Fibroblast of skin of left quadriceps (primary cell): ENCODE measurements at regions not wholly inside any gene's neighbourhood (a gene's known extent, or its start where the extent isn't known, plus 50 kb on each side); places are given as distances from the start of the nearest gene placed in this dataset.

ENCODE experiments used
- DNase-seq, 2 experiments: peaks; one replicate each; pipeline ENCODE4 v3.0.0-alpha.2; 2013; ENCODE audit warnings: low read depth in 2 of 2

DNA sequence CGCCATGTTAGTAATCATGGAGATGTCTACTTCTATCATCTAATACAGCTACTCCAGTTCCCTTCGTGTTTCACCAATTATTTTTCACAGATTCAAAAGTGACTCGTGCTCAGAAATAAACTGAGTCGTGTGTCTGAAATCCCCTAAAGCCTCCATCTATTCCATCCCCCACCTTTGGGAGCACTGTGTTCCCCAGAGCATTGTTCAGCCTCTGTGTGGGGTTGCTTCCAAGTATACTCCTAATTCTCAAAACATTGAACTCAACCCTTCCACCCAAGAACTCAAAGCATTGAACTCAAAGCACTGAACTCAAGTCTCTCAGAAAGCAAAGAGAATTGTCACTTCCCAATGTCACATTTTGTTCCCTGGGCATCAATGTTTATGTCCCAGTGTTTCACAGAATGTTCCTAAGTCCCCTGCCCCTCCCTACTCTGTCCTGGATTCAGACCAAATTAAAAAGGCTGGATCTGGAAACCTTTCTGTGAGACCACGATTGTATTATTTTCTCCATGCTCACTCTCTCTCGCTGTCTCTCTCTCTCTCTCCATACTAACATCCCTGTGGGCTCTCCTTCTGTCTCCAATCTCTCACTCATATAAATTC lies 138.5 kb upstream of the QRFPR start:
- DNase-seq = no peak

DNA sequence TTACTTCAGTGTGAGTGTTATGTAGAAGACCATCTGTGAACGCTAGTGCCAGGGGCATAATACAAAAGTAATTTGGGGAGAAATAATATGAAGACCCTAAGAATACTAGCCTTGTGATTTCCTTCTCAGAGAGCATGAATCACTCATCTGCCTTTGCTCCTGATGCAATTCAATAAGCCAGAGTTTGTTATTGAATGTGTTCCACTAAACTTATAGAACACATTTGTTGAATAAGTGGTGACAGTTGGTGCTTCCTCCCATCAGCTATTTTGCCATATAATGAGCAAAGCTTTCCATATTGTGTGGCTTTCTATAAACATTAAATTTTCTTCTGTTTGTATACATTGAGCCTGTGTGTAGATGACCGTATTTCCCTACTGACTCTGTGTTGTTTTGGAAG lies 136.4 kb upstream of the QRFPR start:
- DNase-seq = no peak

DNA sequence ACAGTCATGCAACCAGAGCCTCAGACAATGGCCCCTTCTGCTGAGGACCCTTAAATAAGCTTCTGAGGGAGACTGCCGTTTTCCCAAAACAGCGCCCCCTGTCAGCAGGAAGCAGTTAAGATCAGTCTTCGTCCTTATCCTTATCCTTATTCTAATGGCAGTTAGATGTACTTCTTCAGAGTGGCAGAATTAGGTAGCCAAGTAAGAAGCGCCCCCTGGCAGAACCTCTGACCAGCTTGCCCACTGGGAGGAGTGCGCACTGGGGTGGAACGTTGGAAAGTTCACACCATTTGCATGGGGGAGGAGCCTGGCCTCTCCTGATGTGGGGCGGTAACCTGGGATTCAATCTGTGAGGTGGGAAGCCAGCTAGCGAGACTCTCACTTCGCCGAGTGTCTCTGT lies 133.6 kb upstream of the QRFPR start:
- DNase-seq = no peak

DNA sequence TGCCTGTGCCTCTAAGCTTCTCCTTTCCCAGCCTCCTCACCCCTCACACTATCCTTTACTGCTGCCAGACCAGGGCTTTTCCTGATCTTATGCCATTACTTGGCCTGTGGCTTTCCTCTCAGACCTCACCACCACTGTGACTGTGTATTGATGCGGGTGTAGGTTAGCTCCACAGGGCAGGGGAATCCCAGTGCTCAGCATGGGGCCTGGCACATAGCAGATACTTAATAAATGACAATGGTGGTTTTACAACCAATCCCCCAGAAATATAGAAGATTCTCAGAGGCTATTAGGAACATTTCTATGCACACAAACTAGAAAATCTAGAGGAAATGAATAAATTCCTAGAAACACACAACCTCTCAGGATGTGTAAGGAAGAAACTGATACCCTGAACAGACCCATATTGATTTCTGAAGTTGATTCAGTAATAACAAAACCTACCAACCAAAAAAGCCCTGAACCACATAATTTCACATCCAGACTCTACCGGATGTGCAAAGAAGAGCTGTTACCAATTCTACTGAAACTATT lies 129.6 kb upstream of the QRFPR start:
- DNase-seq = no peak

DNA sequence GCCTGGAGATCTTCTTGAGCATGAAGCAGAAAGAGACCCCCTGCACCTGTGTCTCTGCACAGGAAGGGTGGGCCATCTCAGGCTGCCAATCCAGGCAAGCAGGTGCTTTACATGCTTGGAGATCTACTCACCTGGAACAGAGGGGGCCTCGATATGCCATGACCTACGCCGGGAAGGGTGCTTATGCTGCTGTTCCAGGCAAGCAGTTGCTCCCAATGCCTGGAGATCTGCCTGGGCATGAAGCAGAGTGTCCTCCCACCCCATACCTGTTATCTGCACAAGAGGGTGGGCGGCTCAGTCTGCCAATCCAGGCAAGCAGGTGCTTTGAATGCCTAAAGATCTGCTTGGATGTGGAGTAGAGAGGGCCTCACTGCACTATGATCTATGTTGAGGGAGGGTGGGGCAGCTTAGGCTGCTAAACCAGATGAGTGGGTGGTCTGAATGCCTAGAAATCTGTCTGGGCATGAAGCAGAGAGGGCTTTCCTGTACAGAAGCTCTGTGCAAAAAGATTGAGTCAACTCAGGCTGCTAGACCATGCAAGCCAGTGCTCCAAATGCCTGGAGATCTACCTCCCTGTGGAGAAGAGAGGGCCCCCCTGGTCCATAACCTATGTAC lies 104.5 kb upstream of the QRFPR start:
- DNase-seq = no peak

DNA sequence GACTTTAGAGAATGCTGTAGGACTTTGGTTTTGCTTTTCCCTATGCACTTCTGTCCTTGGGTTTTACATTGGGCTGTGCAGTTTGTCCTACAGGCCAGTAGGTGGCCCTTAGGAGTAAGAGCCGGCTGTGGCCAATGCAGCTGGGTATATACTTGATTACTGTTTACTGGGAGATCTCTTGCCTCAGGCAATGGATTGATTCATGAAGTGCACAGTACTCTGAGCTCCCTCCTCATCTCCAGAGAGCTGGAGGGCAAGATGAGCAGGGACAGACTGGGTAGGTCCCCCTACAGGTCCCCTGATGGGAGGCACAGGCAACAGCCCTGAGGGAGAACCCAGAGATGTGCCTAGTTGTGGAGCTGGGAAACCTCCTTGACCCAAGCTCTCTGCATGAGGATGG lies 103.8 kb upstream of the QRFPR start:
- peak; percentile 29 to 38 for DNase-seq

DNA sequence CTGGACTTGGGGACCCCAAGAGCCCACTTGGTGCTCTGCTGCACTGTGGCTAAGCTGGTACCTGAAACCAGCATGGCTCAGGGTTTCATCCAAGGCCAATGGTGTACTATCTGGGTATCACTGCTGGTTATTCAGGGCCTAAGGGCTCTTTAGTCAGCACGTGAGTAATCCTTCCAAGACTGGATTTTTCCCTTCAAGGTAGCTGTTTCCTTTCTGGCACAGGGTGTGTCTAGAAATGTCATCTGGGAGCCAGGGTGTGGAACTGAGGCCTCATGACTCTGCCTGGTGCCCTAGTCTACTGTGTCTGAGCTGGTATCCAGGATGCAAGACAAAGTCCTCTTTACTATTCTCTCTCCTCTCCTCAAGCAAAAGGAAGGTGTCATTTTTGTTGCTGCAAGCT lies 99.0 kb upstream of the QRFPR start:
- no peak for DNase-seq

DNA sequence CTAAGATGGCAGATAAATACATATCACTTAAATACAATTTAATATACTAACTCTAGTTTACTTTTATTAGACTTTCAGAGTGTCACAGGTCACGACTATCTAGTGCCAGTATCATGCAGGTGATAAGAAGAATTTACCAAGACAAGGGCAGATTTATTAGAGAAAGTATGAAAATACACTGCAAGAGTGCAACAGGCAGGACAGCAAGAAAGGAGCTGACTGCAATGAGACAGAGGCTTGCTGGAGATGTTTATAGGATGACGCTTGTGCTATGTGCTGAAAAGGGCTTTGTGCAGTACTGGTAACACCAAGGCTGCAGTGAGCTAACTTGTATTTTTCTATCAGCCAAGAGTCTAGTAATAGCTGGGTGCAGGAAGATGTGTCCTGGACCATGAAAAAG lies 96.7 kb upstream of the QRFPR start:
- no peak for DNase-seq

DNA sequence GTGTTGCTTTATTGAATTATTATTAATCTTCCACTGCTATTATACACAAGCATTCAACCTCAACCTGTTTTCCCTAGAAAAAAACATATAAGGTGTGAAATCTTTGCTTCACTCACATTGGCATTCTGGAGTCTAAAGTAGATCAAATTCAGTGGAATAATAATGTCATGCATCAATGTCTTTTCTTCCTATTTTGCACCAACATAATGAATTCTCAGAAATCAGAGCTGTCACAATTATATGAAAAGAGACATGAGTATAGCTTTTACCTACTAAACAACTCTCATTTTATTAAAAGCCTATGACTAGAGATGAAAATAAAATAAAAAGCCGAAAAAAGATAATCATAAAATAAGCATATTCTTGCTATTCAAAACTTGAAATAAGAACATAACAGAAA lies 96.3 kb upstream of the QRFPR start:
- no peak for DNase-seq

DNA sequence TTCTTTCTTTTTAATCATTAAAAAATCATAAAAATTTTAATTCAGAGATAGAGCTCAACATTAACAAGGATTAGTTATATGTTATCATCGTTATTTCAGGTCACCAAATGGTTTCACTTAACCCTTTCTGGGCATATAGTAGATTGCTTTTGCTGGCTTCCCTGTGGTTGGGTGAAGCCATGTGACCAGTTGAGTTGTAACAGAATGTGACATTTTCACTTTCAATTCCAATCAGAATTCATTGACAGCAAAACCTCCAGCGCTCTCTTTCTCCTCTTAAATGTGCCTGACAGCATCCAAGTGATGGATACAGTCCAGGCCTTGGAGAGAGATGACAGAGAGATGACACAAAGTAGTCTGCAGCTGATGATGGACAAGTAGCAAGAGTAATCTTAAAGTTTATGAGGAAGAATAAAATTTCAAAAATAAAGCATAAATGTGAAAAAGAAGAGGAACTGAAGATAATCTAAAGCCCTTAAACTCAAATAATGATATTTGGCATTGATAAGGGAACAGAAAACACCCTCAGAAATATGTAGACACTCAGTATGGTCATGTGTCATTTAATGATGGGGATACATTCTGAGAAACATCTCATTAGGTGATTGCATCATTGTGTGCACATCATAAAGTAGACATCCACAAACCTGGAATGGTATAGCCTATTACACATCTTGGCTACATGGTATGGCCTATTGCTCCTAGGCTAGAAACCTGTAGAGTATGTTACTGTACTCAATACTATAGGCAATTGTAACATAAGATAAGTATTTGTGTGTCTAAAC lies 92.3 kb upstream of the QRFPR start:
- DNase-seq = no peak

DNA sequence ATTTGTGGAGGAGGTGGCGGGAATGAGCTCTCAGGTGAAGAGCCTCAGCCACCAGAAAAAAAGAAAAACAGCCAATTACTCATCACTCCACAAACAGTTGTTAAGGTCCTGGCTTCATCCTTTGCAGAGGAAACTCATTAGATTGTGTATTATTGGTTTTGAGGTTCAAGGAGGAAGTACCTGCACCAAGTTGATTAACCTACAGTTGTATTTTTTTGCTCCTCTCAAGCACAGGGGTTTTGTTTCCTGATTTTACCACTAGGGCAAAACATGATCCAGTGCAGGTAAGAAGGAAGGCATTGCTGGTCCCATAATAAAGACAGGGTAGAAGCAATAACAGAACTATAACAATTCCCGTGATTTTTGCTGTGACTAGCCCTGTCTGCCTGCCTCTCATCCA lies 84.0 kb upstream of the QRFPR start:
- DNase-seq = no peak

DNA sequence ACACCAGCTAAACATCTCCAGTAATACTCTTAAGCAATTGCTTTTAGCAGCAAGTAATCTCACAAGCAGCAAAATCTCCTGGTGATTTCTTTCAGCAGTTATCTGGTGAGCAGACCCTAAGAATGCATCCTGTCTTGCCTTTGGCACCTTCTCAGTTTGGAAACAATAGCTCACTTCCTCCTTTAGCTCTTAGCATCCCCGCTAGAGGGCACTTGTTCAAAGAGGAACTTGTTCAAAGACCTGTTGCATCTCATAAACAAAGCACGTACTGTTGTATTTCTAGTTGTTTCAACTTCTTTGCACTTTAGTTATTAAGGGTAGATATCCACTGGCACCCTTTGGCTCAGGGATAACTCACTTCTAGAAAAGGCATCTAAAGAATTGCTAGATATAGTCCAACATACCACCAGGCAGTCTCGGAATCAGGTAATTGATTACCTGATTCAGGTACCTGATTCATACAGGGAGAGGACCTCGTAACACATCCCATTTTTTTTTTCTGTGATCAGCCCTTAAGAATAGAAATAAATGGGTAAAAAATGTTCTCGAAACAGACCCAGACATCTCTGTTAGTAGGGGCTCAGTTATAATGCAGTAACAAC lies 81.9 kb upstream of the QRFPR start:
- peak; percentile 38 to 40 for DNase-seq

DNA sequence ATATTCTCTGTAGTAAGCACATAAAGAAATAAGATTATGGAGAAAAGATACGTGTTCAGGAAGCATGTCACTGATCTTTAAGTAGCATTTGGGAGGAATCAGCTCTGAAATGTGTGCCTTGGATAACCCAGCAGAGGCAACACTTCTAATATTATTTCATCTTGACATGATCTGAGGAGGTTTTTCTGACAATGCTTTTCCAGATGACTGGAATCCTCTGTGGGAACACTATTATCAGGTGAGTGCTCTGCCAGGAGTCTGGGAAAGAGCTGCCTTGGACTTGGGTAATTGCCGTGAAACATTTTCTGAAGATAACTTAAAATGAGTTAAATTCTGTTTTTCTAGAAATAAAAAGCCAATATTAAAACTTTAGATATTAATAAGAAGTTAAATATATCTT lies 78.2 kb upstream of the QRFPR start:
- no peak for DNase-seq

DNA sequence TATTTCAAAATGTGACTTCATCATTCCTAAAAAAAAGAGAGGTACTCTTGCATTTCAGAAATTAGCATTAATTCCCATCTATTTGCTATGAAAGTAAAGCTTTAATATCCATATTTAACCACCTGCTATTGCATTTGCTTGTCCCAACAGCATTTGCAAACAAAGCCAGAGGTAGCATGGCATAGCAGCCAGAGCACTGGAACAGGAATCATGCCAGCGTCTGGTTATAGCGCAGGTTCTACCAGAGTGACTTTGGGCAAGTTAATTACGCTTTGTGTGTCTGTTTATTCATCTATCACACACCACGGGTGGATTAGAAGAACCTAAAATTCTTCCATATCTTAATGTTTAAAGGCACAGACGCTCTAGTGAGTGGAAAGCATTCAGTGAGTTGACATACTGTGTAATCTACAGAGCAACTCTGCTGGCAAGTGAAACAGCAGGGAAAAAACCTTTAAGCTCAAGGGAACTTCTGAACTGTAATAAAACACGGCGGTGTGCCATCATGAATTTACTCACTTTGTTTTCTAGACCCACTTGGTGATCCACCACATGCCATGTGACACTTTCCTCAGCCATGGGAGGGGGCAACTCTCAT lies 76.6 kb upstream of the QRFPR start:
- no peak for DNase-seq

DNA sequence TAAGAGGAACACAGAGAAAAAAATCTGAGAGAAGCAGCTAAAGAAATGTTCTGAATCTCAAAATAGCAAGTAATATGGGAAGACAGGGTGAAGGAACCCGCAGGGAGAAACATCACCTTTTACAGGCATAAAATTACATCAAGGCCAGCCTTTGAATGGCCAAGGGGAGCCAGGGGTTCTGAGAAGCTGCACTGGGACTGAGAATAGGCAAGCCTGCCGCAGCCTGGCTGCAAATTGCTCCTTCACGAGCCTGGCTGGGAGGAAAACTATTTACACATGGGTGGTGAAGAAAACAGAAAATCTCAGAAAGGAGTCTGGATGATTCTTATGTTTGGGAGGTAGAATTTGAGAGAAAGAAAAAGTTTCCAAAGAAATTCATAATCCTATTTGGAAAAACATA lies 74.5 kb upstream of the QRFPR start:
- no peak for DNase-seq

DNA sequence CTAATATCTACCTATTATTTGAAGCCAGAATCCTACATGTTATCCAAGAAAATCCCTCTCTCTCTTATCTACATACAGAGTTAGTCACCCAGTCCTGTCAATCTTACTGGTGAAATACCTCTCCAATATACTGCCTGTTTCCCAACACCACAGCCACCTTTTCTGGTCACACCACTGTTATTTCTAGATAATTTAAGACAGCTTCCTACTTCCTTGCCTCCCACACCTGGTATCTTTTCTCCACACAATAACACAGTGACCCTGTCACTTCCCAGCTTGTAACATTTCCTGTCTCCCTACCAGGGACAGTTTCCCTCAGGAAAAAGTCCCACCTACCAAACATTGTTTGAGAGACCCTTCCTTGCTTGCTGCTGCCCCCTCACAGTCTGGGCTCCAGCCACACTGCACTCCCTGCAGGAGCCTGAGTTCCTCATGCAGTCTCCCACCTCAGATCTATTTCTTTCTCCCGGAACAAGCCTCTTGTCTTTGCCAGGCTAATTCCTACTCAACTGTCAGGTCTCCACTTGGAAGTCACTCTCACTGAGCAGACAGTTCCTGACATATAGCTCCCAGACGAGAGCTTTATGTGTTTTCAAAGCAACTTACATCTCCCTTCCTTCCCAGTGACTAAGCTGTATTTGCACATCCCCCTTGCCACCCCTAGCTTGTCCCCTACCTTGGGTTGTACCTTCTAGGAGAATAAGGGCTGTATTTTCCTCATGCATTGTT lies 73.6 kb upstream of the QRFPR start:
- no peak for DNase-seq

DNA sequence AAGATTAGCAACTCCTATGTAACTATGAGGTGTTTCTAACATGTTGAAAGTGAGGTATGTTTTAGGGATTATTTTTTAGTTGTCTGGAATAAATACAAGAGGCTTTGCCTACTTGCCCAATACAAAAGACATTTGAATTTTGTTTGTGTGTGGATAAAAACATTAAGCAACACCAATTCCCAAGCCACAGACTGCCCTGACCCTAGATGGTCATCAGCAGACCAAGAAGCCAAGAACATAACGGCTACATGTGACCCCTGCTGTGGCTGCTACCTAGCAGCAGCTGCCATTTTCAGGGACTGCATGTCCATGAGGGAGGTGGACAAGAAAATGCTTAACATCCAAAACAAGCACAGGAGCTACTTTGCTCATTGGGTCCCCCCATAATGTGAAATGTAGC lies 70.5 kb upstream of the QRFPR start:
- DNase-seq = no peak

DNA sequence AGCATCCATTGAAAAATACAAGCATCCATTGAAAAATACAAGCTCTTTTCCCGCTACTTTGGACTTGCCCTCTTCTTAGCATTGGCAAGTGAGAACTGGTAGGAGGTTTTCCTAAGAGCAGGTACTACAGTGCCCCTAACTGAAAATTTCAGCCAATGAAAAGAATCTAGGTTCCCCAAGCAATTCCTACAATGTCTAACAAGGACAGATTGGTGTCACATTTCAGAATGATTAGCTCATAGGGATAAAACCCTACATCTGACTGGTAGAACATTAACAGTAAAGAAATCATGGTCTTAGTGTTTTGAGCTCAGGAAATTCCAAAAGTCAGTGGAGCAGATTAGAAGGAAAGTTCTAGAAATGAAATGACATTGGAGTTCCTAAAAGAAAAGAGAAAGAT lies 68.6 kb upstream of the QRFPR start:
- no peak for DNase-seq

DNA sequence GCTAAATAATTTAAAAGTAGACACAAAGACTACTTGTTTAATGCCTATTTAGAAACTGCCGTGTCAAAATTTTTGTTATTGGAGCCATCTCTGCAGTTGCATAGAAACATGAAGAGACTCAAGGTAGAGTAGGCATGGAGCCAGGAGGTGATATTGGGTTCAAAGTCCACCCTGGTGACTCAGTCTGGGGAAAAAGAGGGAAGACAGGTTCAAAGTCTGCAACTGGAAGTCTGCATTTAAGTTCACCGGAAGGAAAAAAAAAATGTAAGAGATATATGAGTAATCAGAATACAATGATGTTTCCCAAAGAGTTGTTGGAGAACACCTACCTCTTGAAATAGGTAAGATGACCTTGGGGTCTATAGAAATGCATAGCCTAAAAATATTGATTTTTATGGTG lies 67.4 kb upstream of the QRFPR start:
- DNase-seq = no peak

DNA sequence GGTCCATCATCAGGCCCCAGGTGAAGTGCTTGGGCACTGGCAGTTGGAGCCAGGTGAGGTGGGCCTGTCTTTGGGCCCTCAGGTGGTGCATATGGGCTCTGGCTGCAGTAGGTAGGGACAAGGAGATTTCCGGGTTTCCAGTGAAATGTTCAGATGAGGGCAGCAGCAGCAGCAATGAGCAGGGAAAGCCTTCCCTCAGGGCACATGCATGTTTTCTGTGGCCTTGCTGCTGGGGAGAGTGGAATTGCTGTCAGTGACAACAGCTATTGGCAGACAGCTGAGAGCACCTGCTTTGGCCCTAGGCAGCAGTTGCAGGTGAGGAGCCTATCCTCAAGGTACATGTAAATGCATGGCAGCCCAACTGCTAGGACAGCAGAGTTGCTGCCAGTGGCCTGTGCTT lies 58.9 kb upstream of the QRFPR start:
- no peak for DNase-seq
